Mesenchymal stem cell (in vitro differentiated cells and primary cell): ENCODE measurements at regions not wholly inside any gene's neighbourhood (a gene's known extent, or its start where the extent isn't known, plus 50 kb on each side); places are given as distances from the start of the nearest gene placed in this dataset.

ENCODE experiments used
- DNase-seq: peaks from one replicate; pipeline ENCODE4 v3.0.0-alpha.2; 2013
- H2AFZ ChIP-seq: one replicate; pipeline ENCODE4 v1.6.1; 2013; ENCODE audit warnings: low read depth, mild to moderate bottlenecking, control low read depth, inconsistent platforms, low read length, moderate library complexity
- H2AK5ac ChIP-seq: 2 replicates; pipeline ENCODE4 v1.6.1; 2013; ENCODE audit warnings: low read length, moderate library complexity, mild to moderate bottlenecking, inconsistent platforms; ENCODE audit not compliant: severe bottlenecking
- H2BK120ac ChIP-seq: one replicate; pipeline ENCODE4 v1.6.1; 2013; ENCODE audit warnings: low read depth, mild to moderate bottlenecking, inconsistent platforms, low read length, moderate library complexity
- H2BK12ac ChIP-seq, 2 experiments: one replicate each; pipeline ENCODE4 v1.6.1; 2013; ENCODE audit warnings: inconsistent platforms in 2 of 2, low read length in 2 of 2, mild to moderate bottlenecking in 2 of 2, moderate library complexity in 2 of 2, control low read depth in 1 of 2
- H2BK15ac ChIP-seq: one replicate; pipeline ENCODE4 v1.6.1; 2013; ENCODE audit warnings: mild to moderate bottlenecking, low read depth, inconsistent platforms; ENCODE audit not compliant: poor library complexity, severe bottlenecking
- H2BK5ac ChIP-seq: 2 replicates; pipeline ENCODE4 v1.6.1; 2013; ENCODE audit warnings: low read depth, mild to moderate bottlenecking, low read length, control low read depth, inconsistent platforms; ENCODE audit not compliant: poor library complexity, severe bottlenecking
- H3K14ac ChIP-seq, 2 experiments: one replicate each; pipeline ENCODE4 v1.6.1; 2013; ENCODE audit warnings: inconsistent platforms in 2 of 2, low read length in 2 of 2, control low read depth in 1 of 2, mild to moderate bottlenecking in 1 of 2, moderate library complexity in 1 of 2
- H3K18ac ChIP-seq, 2 experiments: one replicate each; pipeline ENCODE4 v1.6.1; 2013; ENCODE audit warnings: inconsistent platforms in 2 of 2, low read length in 2 of 2, control low read depth in 1 of 2, low read depth in 1 of 2, mild to moderate bottlenecking in 1 of 2
- H3K23ac ChIP-seq, 2 experiments: one replicate each; pipeline ENCODE4 v1.6.1; 2013; ENCODE audit warnings: inconsistent platforms in 2 of 2, low read length in 2 of 2, mild to moderate bottlenecking in 2 of 2, moderate library complexity in 2 of 2, control low read depth in 1 of 2
- H3K27ac ChIP-seq: 2 replicates; pipeline ENCODE4 v1.5.1; 2013; ENCODE audit warnings: mild to moderate bottlenecking, moderate library complexity, low read length, control low read depth, inconsistent platforms; ENCODE audit not compliant: poor library complexity, severe bottlenecking
- H3K27me3 ChIP-seq, 2 experiments: 2 replicates each; pipeline versions ENCODE4 v1.6.1 to v1.7.0; 2013; ENCODE audit warnings: low read length in 2 of 2, mild to moderate bottlenecking in 2 of 2, moderate library complexity in 2 of 2, control low read depth in 1 of 2, inconsistent platforms in 1 of 2; ENCODE audit not compliant: control insufficient read depth in 1 of 2, insufficient read depth in 1 of 2
- H3K36me3 ChIP-seq, 2 experiments: 2 replicates each; pipeline versions ENCODE4 v1.6.1 to v1.7.0; 2013; ENCODE audit warnings: low read length in 2 of 2, control low read depth in 1 of 2, inconsistent platforms in 1 of 2, low read depth in 1 of 2, mild to moderate bottlenecking in 1 of 2; ENCODE audit not compliant: insufficient read depth in 2 of 2, control insufficient read depth in 1 of 2
- H3K4ac ChIP-seq, 2 experiments: one replicate each; pipeline ENCODE4 v1.6.1; 2013; ENCODE audit warnings: inconsistent platforms in 2 of 2, low read length in 2 of 2, mild to moderate bottlenecking in 2 of 2, moderate library complexity in 2 of 2, control low read depth in 1 of 2, low read depth in 1 of 2
- H3K4me1 ChIP-seq: 2 replicates; pipeline ENCODE4 v1.6.1; 2013; ENCODE audit warnings: low read depth, low read length, control low read depth; ENCODE audit not compliant: control insufficient read depth, insufficient read depth
- H3K4me2 ChIP-seq: 2 replicates; pipeline ENCODE4 v1.6.1; 2013; ENCODE audit warnings: low read length, mild to moderate bottlenecking, inconsistent platforms; ENCODE audit not compliant: poor library complexity, severe bottlenecking
- H3K4me3 ChIP-seq, 2 experiments: 2 replicates each; pipeline versions ENCODE4 v1.5.1 to v1.7.0; 2013; ENCODE audit warnings: low read length in 2 of 2, mild to moderate bottlenecking in 2 of 2, control low read depth in 1 of 2, low read depth in 1 of 2; ENCODE audit not compliant: insufficient read depth in 1 of 2
- H3K79me1 ChIP-seq: replicated peaks from 2 replicates; pipeline ENCODE4 v1.6.1; 2013; ENCODE audit warnings: mild to moderate bottlenecking, control low read depth, low read length, inconsistent platforms; ENCODE audit not compliant: poor library complexity, severe bottlenecking
- H3K9ac ChIP-seq: 2 replicates; pipeline ENCODE4 v1.7.0; 2013; ENCODE audit warnings: mild to moderate bottlenecking, low read length, moderate library complexity
- H3K9me3 ChIP-seq: 2 replicates; pipeline ENCODE4 v1.7.0; 2013; ENCODE audit warnings: mild to moderate bottlenecking, low read length; ENCODE audit not compliant: control insufficient read depth
- H4K8ac ChIP-seq: one replicate; pipeline ENCODE4 v1.6.1; 2013; ENCODE audit warnings: inconsistent platforms, mild to moderate bottlenecking, low read length, moderate library complexity
- H4K91ac ChIP-seq: one replicate; pipeline ENCODE4 v1.6.1; 2013; ENCODE audit warnings: mild to moderate bottlenecking, low read length, inconsistent platforms
- WGBS: methylation state at CpG from one replicate; pipeline ENCODE4 v1.1.7; 2013; ENCODE audit warnings: mixed read lengths; 5-methylcytosine and 5-hydroxymethylcytosine counted together

DNA sequence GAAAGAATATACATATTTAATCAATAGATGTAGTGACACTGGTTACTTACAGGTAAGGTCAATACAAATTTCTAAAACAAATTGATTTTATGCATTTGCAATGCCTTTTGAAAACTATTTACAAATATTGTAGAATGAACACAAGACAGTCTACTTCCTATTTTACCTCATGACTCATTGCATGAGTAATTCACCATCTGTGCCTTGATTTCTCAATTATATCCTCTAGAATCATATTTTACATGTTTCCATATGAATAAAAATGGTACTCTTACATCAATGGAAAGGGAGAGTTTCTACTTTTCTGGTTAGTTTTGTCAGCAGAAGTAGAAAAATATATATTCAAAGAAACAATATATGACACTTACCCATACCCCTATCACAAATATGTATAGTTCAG lies 203.8 kb upstream of the CDH7 start:
- Histone ChIP-seq H3K9ac (no peak overlapping the region), H3K14ac (no peak overlapping the region), H3K23ac (no peak overlapping the region), H3K36me3 (no peaks in the 10 kb centered on the region), H3K18ac (no peak overlapping the region), H4K91ac (no peak overlapping the region), H2BK120ac (no peak overlapping the region), H3K4me2 (no peak overlapping the region), H2BK5ac (no peak overlapping the region), H3K4me1 (no peaks in the 10 kb centered on the region), H3K27ac (no peak overlapping the region), H2BK12ac (no peak overlapping the region), H3K9me3 (peaks cover 10% of the 10 kb centered on the region), H2BK15ac (no peak overlapping the region), H3K27me3 (no peaks in the 10 kb centered on the region), H3K4me3 (no peak overlapping the region), H2AK5ac (no peak overlapping the region), H4K8ac (no peak overlapping the region), H3K79me1 (no peaks in the 10 kb centered on the region), H3K4ac (no peak overlapping the region), H2AFZ (no peak overlapping the region)
- no peak for DNase-seq

DNA sequence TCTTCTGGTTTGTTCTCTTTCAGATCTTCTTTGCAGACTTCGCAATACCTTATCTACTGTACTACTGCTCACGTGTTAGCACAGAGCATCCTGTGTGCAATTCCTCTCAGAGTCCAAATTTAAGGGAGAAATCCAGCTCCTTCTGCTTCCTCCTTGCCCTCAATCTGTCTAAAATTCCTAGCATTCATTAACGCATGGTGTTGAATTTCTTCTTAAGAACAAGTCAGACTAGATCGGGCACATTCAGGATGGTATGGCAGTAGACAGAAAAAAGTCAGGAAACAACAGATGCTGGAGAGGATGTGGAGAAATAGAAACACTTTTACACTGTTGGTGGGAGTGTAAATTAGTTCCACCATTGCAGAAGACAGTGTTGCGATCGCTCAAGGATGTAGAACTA lies 206.1 kb upstream of the CDH7 start:
- H3K9ac ChIP-seq, result no peak overlapping the region
- H2BK5ac ChIP-seq, result no peak overlapping the region
- H4K91ac ChIP-seq, result no peak overlapping the region
- 92% methylated on average over 6 of the region's 6 CpGs for WGBS
- no peaks in the 10 kb centered on the region for H3K27me3 ChIP-seq
- no peak overlapping the region for H4K8ac ChIP-seq
- no peak for DNase-seq
- no peak overlapping the region for H2BK12ac ChIP-seq
- peaks cover 7% of the 10 kb centered on the region for H3K9me3 ChIP-seq
- H3K4me3 ChIP-seq, result no peak overlapping the region
- no peak overlapping the region for H3K14ac ChIP-seq
- H3K4me2 ChIP-seq, result no peak overlapping the region
- H3K27ac ChIP-seq, result no peak overlapping the region
- H3K4ac ChIP-seq, result no peak overlapping the region
- no peak overlapping the region for H2BK120ac ChIP-seq
- H3K36me3 ChIP-seq, result no peaks in the 10 kb centered on the region
- no peak overlapping the region for H2AK5ac ChIP-seq
- H3K79me1 ChIP-seq, result no peaks in the 10 kb centered on the region
- no peak overlapping the region for H2BK15ac ChIP-seq
- H3K18ac ChIP-seq, result no peak overlapping the region
- H2AFZ ChIP-seq, result no peak overlapping the region
- H3K23ac ChIP-seq, result no peak overlapping the region
- no peaks in the 10 kb centered on the region for H3K4me1 ChIP-seq

DNA sequence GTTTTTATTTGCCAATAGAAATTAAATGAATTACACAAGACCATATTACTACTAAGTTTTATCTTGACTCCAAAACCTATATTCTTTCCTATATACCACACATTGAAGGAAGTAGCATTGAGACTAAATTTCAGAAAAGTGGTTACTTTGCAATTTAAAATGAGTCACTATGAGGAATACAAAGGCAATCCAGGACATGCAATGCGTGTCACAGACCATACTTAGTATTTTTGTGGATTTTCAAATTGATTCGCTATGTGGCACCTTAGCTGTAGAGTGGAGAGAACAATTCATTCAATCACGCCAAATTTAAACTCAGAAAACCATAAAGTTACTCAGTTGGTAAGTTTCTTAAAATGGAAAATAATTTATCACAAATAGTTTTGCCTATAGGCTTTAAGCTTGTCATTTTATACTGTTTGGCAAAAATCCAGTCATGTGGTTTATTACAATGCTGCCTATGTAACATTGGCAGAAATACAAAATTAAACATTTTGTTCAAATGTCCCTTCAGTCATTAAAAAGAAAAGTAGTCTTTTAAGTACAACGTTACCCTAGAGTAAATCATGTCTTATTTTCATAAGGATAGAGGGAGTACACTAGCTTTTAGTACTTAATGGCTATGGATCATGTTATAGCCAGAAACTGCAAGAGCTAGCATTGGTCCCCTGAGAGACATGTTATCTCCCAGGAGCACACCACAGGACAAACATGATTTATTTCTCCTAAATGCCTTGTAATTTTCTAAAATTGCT lies 222.8 kb upstream of the CDH7 start:
- Histone ChIP-seq H2BK5ac (no peak overlapping the region), H3K4me1 (no peaks in the 10 kb centered on the region), H2AK5ac (no peak overlapping the region), H3K14ac (no peak overlapping the region), H2BK12ac (no peak overlapping the region), H3K9me3 (peaks cover 7% of the 10 kb centered on the region), H3K4me3 (no peak overlapping the region), H3K4ac (no peak overlapping the region), H3K9ac (no peak overlapping the region), H2BK15ac (no peak overlapping the region), H2AFZ (no peak overlapping the region), H3K27me3 (no peaks in the 10 kb centered on the region), H3K23ac (no peak overlapping the region), H3K4me2 (no peak overlapping the region), H3K27ac (no peak overlapping the region), H3K79me1 (no peaks in the 10 kb centered on the region), H4K8ac (no peak overlapping the region), H3K36me3 (no peaks in the 10 kb centered on the region), H3K18ac (no peak overlapping the region), H2BK120ac (no peak overlapping the region), H4K91ac (no peak overlapping the region)
- no CpG with 5 or more reads among the region's 4 CpGs for WGBS
- no peak for DNase-seq

DNA sequence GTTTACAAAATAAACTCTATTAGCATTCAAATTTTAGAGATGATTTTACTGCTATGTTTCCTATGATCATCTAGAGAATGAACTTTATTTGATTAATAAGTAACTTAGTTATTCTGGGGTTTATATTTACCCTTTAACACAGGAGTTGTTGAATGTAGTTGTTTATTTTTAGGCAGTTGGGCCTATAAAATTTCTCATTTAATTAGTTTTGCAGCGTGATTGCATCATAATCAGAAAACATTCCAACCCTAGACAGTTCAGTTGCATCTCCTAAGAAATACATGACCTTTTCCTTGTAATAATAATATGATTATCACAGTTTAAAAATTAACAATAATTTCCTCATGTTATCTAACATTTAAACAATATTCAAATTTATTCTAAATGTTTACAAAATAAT lies 224.7 kb upstream of the CDH7 start:
- Histone ChIP-seq H2BK120ac (no peak overlapping the region), H3K9me3 (peaks cover 11% of the 10 kb centered on the region), H3K4ac (no peak overlapping the region), H3K18ac (no peak overlapping the region), H2AFZ (no peak overlapping the region), H2BK12ac (no peak overlapping the region), H4K91ac (no peak overlapping the region), H3K27ac (no peak overlapping the region), H2BK5ac (no peak overlapping the region), H3K27me3 (no peaks in the 10 kb centered on the region), H3K23ac (no peak overlapping the region), H3K4me2 (no peak overlapping the region), H3K4me3 (no peak overlapping the region), H3K36me3 (no peaks in the 10 kb centered on the region), H2BK15ac (no peak overlapping the region), H4K8ac (no peak overlapping the region), H3K4me1 (no peaks in the 10 kb centered on the region), H3K79me1 (no peaks in the 10 kb centered on the region), H2AK5ac (no peak overlapping the region), H3K14ac (no peak overlapping the region), H3K9ac (no peak overlapping the region)
- no peak for DNase-seq
- WGBS, result 67% methylated on average over 1 of the region's 1 CpG
